ENCODE measurements at regions not wholly inside any gene's neighbourhood (a gene's known extent, or its start where the extent isn't known, plus 50 kb on each side); places are given as distances from the start of the nearest gene placed in this dataset.
"Not testable (repeated sequence)": the region's sequence is repeated elsewhere in the genome, so short reads cannot be mapped to it uniquely, and the experiment has no call there.

DNA sequence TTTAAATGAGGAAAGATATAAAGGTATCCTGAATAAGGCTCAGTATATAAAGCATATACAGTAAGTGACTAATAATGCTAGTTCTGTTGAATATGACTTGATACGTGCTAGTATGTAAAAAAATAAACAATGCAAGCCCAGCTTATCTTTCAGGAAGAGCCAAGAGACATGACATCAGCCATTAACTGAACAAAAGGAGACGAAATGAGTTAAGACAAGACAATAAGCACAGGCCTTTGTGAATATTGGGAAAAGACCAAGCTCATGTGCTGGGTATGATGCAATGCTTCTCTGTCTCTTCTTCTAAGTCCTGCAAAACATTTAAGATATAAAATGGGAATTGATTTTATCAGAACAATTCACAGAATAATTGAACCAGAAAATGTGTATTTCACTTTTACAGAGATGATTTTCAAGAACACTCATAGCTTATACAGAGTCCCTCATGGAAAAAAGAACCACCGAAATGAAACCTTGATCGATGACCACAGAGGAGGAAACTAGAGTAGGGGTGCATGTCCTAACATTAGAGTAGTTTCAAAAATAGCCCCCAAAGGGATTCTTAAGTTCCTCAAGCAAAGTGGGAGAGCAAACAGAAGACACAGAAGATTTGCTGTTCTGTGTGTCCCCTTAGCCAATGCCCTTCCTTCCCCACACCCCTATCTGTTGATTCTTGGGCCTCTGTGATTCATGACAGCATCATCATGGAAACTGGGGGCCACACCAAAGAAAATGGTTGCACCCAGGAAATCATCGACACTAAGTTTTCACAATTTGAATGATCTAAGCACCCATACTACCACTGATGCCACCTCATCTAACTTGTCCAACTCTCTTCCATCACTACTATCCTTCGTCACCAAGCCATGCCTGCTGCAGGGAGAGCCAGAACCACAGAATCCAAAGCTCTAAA lies 68.0 kb upstream of the CRIM1 start:
- H3K27ac ChIP-seq: no peak overlapping the region

DNA sequence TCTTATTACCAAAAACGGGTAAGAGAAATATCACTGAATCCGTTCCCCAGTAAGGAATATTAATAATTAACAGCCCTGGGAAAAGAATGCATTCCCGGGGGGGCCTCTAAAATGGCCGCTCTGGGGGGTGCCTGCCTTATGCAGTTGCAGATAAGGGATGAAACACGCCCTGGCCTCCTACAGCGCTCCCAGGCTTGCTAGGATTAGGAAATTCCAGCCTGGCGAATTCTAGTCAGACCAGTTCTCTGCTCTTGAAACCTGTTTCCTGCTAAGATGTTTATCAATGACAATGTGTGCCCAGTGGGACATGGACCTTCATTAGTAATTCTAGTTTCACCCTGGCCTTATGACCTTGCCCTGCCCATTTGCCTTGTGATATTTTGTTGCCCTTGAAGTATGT lies 76.1 kb upstream of the CRIM1 start:
- H3K27ac ChIP-seq; DNase-seq (ENCODE audit: low spot score); H3K4me3 ChIP-seq: not testable (repeated sequence)

More for the DNA sequence above, 68.0 kb upstream of the CRIM1 start:
- DNase-seq (ENCODE audit: low spot score): no peak
- H3K4me3 ChIP-seq: no peak overlapping the region
- TF ChIP-seq, protein P1, sequence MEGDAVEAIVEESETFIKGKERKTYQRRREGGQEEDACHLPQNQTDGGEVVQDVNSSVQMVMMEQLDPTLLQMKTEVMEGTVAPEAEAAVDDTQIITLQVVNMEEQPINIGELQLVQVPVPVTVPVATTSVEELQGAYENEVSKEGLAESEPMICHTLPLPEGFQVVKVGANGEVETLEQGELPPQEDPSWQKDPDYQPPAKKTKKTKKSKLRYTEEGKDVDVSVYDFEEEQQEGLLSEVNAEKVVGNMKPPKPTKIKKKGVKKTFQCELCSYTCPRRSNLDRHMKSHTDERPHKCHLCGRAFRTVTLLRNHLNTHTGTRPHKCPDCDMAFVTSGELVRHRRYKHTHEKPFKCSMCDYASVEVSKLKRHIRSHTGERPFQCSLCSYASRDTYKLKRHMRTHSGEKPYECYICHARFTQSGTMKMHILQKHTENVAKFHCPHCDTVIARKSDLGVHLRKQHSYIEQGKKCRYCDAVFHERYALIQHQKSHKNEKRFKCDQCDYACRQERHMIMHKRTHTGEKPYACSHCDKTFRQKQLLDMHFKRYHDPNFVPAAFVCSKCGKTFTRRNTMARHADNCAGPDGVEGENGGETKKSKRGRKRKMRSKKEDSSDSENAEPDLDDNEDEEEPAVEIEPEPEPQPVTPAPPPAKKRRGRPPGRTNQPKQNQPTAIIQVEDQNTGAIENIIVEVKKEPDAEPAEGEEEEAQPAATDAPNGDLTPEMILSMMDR (IDR thresholded peaks at IDR 0.05): no peak

DNA sequence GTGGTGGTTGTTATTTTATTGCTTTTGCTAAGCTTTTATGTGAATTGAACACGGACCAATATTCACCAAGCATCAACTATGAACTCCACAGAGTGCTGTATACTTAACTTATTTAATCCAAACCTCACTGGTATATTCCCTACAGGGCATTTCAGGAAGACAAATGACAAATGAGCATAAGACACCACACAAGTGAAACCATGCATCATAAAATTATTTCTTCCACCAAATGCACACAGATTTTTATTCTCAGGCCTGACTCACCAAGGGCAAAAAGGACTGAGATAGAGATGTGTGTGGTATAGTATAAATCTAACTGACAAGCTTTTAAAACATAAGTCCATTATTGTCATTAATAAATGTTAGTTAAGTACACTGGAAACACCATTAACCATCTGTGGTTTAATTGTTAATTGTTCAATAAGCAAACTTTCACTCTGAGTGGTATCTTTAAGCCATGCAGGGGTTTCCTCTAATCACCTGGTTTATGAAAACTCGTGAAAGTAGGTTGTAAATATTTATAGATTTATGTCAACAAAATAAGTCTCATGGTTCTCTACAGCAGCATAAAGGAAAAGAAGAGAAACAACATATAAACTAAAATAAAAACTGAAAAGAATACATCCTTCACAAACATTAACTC lies 77.6 kb upstream of the CRIM1 start:
- Histone ChIP-seq H3K27ac (no peak overlapping the region), H3K4me3 (no peak overlapping the region)
- TF ChIP-seq, protein P1 (IDR thresholded peaks at IDR 0.05): no peak
- no peak for DNase-seq (ENCODE audit: low spot score)

DNA sequence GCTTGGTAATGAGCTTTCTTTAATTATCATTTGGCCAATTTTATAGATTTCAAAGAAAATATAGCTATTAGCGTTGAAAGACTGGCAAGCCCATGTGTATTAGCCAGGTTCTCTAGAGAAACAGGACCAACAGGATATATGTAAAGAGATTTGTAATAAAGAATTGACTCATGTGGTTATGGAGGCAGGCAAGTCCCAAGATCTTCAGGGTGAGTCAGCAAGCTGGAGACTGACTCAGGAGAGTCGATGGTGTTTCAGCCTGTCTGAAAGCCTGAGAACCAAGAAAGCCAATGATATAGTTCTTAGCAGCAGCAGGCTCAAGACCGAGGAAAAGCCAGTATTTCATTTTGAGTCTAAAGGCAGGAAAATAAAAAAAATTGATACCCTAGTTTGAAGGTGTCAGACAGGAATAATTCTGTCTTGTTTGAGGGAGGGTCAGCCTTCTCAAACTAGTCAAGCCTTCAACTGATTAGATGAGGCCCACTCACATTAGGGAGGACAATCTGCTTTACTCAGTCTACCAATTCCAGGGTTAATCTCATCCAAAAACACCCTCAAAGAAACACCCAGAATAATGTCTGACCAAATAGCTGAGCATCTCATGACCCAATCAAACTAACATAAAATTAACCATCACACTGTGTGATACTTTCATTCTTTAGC lies 78.3 kb upstream of the CRIM1 start:
- Histone ChIP-seq H3K27ac (no peak overlapping the region), H3K4me3 (no peak overlapping the region)
- TF ChIP-seq, protein P1 (IDR thresholded peaks at IDR 0.05): no peak
- DNase-seq (ENCODE audit: low spot score): no peak

DNA sequence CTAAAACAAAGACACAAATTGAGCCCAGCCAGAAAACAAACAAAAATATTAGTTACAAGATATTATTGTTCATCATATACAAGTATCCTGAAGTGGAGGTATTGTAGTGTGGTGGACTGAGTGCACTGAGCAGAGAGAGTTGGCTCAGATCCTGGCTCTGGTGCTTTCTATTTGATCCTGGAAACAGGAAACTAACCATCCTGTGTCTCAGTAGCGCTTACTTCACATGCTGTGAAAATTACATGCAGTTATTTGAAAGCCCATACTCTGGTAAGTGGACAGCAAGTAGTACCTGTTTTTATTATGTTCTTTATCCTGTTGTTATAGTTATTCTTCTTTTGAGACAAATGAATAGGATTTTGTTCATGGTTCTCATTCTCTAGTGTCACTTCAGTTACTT lies 84.3 kb upstream of the CRIM1 start:
- no peak for DNase-seq (ENCODE audit: low spot score)
- TF ChIP-seq, protein P1 (IDR thresholded peaks at IDR 0.05): no peak
- Histone ChIP-seq H3K27ac (no peak overlapping the region), H3K4me3 (no peak overlapping the region)

DNA sequence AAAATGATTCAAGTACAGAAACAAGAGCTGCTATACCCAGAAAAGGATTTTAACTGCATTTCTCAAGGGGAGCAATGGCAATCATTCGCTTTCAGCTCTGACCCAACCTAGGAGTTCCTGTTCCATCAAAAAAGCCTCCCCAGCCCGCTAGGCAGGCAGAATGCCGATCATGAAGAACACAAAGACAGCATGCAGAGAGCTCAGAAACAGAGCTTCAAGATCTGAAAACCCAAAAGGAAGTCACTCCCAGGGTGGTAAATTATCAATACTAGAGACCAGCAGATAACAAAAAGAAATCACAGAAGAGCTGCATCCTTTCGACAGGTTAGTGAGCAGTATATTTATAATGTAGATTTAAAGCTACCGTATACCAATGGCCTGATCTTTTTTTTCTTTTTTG lies 84.8 kb upstream of the CRIM1 start:
- no peak for DNase-seq (ENCODE audit: low spot score)
- no peak overlapping the region for H3K4me3 ChIP-seq
- no peak overlapping the region for H3K27ac ChIP-seq
- TF ChIP-seq, protein P1 (IDR thresholded peaks at IDR 0.05): no peak

DNA sequence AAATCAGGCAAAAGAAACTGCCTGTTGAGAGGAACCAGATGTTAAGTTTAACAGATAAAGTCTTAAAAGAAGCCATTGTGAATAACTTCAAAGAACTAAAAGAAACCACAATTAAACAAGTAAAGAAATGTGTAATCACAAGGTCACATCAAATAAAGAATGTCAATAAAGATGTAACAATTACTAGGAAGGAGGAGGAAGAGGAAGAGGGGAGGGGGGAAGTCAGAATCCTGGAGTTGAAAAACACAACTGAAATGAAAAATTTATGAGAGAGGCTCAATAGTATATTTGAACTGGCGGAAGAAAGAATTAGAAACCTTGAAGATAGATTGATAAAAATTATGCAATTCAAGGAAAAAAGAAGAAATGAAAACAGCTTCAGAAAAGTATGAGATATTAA lies 88.4 kb upstream of the CRIM1 start:
- no peak for DNase-seq (ENCODE audit: low spot score)
- Histone ChIP-seq H3K4me3 (no peak overlapping the region), H3K27ac (no peak overlapping the region)
- TF ChIP-seq, protein P1 (IDR thresholded peaks at IDR 0.05): no peak
